ENCODE measurements at regions not wholly inside any gene's neighbourhood (a gene's known extent, or its start where the extent isn't known, plus 50 kb on each side); places are given as distances from the start of the nearest gene placed in this dataset.

DNA sequence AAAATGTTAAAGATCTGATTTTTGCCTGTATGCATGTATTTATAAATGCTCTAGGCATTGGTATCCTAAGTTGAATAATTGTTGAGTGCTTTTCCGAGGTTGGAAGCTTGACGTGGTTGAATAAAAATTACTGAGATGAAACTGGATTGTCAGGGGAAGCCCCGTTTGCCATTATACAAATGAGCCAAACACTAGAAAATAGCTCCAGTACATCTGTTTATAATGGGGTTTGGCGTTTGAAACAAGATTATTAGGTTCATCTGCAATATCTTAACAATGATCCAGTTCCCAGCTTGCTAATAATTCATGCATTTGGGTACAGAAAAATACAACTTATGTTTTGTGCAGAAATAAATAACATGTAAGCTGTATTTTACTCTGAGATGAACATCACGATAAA is 789.6 kb downstream of the GALC start:
- Histone ChIP-seq H4K20me1 (ENCODE audit: insufficient read depth, low read length) (no peaks in the 10 kb centered on the region), H3K4me1 (ENCODE audit: insufficient read depth, low read length) (no peaks in the 10 kb centered on the region), H3K4me2 (ENCODE audit: low read length) (no peak overlapping the region), H3K36me3 (ENCODE audit: insufficient read depth, low read length) (no peaks in the 10 kb centered on the region), H3K27ac (ENCODE audit: low read depth, low read length) (no peak overlapping the region), H2AFZ (ENCODE audit: low read depth, low read length) (no peak overlapping the region), H3K27me3 (ENCODE audit: insufficient read depth, low read length) (no peaks in the 10 kb centered on the region), H3K4me3 (ENCODE audit: insufficient read depth, low read depth, low read length) (no peak overlapping the region), H3K9me3 (ENCODE audit: insufficient read depth, low read depth, low read length) (no peaks in the 10 kb centered on the region), H3K79me2 (ENCODE audit: insufficient read depth, low read length) (no peaks in the 10 kb centered on the region), H3K9ac (ENCODE audit: low read length) (no peak overlapping the region)
- Mint-ChIP-seq H3K4me1 (ENCODE audit: low read depth, unreplicated experiment) (no peaks in the 10 kb centered on the region), H3K27ac (ENCODE audit: unreplicated experiment) (no peak overlapping the region), H3K9me3 (ENCODE audit: unreplicated experiment) (no peaks in the 10 kb centered on the region), H3K27me3 (ENCODE audit: low read depth, unreplicated experiment) (no peaks in the 10 kb centered on the region), H3K4me3 (ENCODE audit: unreplicated experiment) (no peak overlapping the region), H3K36me3 (ENCODE audit: low read depth, unreplicated experiment) (no peaks in the 10 kb centered on the region)
- DNase-seq (ENCODE audit: low read depth): no peak
- TF ChIP-seq EZH2 (IDR thresholded peaks at IDR 0.05; ENCODE audit: insufficient read depth, low read length): no peak
- TF ChIP-seq, protein P1, sequence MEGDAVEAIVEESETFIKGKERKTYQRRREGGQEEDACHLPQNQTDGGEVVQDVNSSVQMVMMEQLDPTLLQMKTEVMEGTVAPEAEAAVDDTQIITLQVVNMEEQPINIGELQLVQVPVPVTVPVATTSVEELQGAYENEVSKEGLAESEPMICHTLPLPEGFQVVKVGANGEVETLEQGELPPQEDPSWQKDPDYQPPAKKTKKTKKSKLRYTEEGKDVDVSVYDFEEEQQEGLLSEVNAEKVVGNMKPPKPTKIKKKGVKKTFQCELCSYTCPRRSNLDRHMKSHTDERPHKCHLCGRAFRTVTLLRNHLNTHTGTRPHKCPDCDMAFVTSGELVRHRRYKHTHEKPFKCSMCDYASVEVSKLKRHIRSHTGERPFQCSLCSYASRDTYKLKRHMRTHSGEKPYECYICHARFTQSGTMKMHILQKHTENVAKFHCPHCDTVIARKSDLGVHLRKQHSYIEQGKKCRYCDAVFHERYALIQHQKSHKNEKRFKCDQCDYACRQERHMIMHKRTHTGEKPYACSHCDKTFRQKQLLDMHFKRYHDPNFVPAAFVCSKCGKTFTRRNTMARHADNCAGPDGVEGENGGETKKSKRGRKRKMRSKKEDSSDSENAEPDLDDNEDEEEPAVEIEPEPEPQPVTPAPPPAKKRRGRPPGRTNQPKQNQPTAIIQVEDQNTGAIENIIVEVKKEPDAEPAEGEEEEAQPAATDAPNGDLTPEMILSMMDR (IDR thresholded peaks at IDR 0.05; ENCODE audit: insufficient read depth, low read depth, low read length): no peak
- no peak for FAIRE-seq

DNA sequence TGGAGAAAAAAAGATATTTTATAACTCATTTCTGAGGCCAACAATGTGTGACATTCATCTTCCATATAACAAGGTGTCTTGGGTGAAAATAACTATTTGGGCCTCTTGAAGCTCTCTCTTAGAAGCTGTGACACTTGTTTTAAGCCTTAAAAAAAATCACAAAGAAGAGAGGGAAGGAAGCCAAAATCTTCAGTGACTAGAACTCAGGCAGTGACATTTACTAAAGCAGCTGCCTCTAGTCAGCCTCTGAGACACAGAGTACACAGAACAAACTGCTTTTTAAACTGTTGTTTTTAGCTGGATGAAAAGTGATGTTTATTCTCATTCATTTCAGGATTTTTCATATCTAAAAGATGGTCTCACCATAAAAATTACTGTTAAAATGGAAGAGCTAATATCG is 793.6 kb downstream of the GALC start:
- TF ChIP-seq EZH2 (IDR thresholded peaks at IDR 0.05; ENCODE audit: insufficient read depth, low read length): no peak
- TF ChIP-seq, protein P1 (IDR thresholded peaks at IDR 0.05; ENCODE audit: insufficient read depth, low read depth, low read length): no peak
- Histone ChIP-seq H3K36me3 (ENCODE audit: insufficient read depth, low read length) (no peaks in the 10 kb centered on the region), H3K9ac (ENCODE audit: low read length) (no peak overlapping the region), H3K9me3 (ENCODE audit: insufficient read depth, low read depth, low read length) (no peaks in the 10 kb centered on the region), H2AFZ (ENCODE audit: low read depth, low read length) (no peak overlapping the region), H3K27ac (ENCODE audit: low read depth, low read length) (no peak overlapping the region), H3K27me3 (ENCODE audit: insufficient read depth, low read length) (no peaks in the 10 kb centered on the region), H3K79me2 (ENCODE audit: insufficient read depth, low read length) (no peaks in the 10 kb centered on the region), H3K4me3 (ENCODE audit: insufficient read depth, low read depth, low read length) (no peak overlapping the region), H4K20me1 (ENCODE audit: insufficient read depth, low read length) (no peaks in the 10 kb centered on the region), H3K4me1 (ENCODE audit: insufficient read depth, low read length) (no peaks in the 10 kb centered on the region), H3K4me2 (ENCODE audit: low read length) (no peak overlapping the region)
- no peak overlapping the region for H3K27ac Mint-ChIP-seq (ENCODE audit: unreplicated experiment)
- no peak for FAIRE-seq
- H3K27me3 Mint-ChIP-seq (ENCODE audit: low read depth, unreplicated experiment): no peaks in the 10 kb centered on the region
- DNase-seq (ENCODE audit: low read depth): no peak
- no peaks in the 10 kb centered on the region for H3K36me3 Mint-ChIP-seq (ENCODE audit: low read depth, unreplicated experiment)
- H3K4me3 Mint-ChIP-seq (ENCODE audit: unreplicated experiment): no peak overlapping the region
- H3K9me3 Mint-ChIP-seq (ENCODE audit: unreplicated experiment): no peaks in the 10 kb centered on the region
- H3K4me1 Mint-ChIP-seq (ENCODE audit: low read depth, unreplicated experiment): no peaks in the 10 kb centered on the region

DNA sequence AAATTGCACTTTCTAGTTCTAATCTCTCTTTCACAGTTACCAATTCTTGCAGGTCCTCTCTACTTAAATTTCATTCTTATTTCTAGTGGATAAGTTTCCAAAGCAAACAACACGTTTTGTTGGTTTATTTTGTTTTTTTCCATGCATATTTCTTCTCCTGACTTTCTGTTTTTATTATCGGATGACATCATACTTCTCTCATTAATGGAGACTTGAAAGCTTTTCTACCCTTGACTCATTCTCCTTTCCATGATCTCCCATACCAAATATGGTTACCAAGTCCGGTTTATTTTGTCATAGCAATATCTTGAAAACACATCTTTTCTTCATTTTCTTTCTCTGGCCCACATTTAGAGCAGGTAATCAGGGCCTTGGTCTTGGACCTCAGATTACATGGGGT is 796.5 kb downstream of the GALC start:
- DNase-seq (ENCODE audit: low read depth) (no peak), FAIRE-seq (no peak)
- Histone ChIP-seq H3K9ac (ENCODE audit: low read length) (no peak overlapping the region), H3K9me3 (ENCODE audit: insufficient read depth, low read depth, low read length) (no peaks in the 10 kb centered on the region), H3K4me3 (ENCODE audit: insufficient read depth, low read depth, low read length) (no peak overlapping the region), H3K79me2 (ENCODE audit: insufficient read depth, low read length) (no peaks in the 10 kb centered on the region), H3K36me3 (ENCODE audit: insufficient read depth, low read length) (no peaks in the 10 kb centered on the region), H3K4me1 (ENCODE audit: insufficient read depth, low read length) (no peaks in the 10 kb centered on the region), H2AFZ (ENCODE audit: low read depth, low read length) (no peak overlapping the region), H3K27me3 (ENCODE audit: insufficient read depth, low read length) (no peaks in the 10 kb centered on the region), H3K4me2 (ENCODE audit: low read length) (no peak overlapping the region), H4K20me1 (ENCODE audit: insufficient read depth, low read length) (no peaks in the 10 kb centered on the region), H3K27ac (ENCODE audit: low read depth, low read length) (no peak overlapping the region)
- no peaks in the 10 kb centered on the region for H3K27me3 Mint-ChIP-seq (ENCODE audit: low read depth, unreplicated experiment)
- no peaks in the 10 kb centered on the region for H3K4me1 Mint-ChIP-seq (ENCODE audit: low read depth, unreplicated experiment)
- H3K9me3 Mint-ChIP-seq (ENCODE audit: unreplicated experiment): no peaks in the 10 kb centered on the region
- no peak overlapping the region for H3K27ac Mint-ChIP-seq (ENCODE audit: unreplicated experiment)
- no peak for TF ChIP-seq EZH2 (IDR thresholded peaks at IDR 0.05; ENCODE audit: insufficient read depth, low read length)
- TF ChIP-seq, protein P1 (IDR thresholded peaks at IDR 0.05; ENCODE audit: insufficient read depth, low read depth, low read length): no peak
- no peaks in the 10 kb centered on the region for H3K36me3 Mint-ChIP-seq (ENCODE audit: low read depth, unreplicated experiment)
- H3K4me3 Mint-ChIP-seq (ENCODE audit: unreplicated experiment): no peak overlapping the region
